ENCODE measurements at regions not wholly inside any gene's neighbourhood (a gene's known extent, or its start where the extent isn't known, plus 50 kb on each side); places are given as distances from the start of the nearest gene placed in this dataset.

- TF ChIP-seq CTCF (IDR thresholded peaks at IDR 0.05) = peak in 5 of 6 experiments; percentile 24 to 50 (median 26)
- TF ChIP-seq POLR2A (IDR thresholded peaks at IDR 0.05) = no peak
Observed at GRCh38 chr3:126245811-126246727, 65.7 kb upstream of the ALDH1L1 start.

Measured in upper lobe of left lung (tissue), 4 donors.